RPMI7951 (cell line): ENCODE measurements at regions not wholly inside any gene's neighbourhood (a gene's known extent, or its start where the extent isn't known, plus 50 kb on each side); places are given as distances from the start of the nearest gene placed in this dataset.
"Not testable (repeated sequence)": the region's sequence is repeated elsewhere in the genome, so short reads cannot be mapped to it uniquely, and the experiment has no call there.

Experiments used
- DNase-seq: peaks from one replicate; pipeline ENCODE4 v3.0.0-alpha.2; 2012; ENCODE audit warnings: low read depth

- no peak for DNase-seq
These were observed 129.8 kb downstream of the SEC23A start for GRCh38 chr14:38973083-38973700.

GRCh38 chr14:38972511-38972910 is 130.5 kb downstream of the SEC23A start:
- DNase-seq = no peak

- DNase-seq = no peak
These were observed 131.6 kb downstream of the SEC23A start for GRCh38 chr14:38971258-38971921.

- no peak for DNase-seq
These were observed 138.4 kb downstream of the SEC23A start for GRCh38 chr14:38964630-38965029.

GRCh38 chr14:38960946-38961531 is 142.0 kb downstream of the SEC23A start:
- no peak for DNase-seq

GRCh38 chr14:38959021-38959420 is 144.0 kb downstream of the SEC23A start:
- no peak for DNase-seq

DNA sequence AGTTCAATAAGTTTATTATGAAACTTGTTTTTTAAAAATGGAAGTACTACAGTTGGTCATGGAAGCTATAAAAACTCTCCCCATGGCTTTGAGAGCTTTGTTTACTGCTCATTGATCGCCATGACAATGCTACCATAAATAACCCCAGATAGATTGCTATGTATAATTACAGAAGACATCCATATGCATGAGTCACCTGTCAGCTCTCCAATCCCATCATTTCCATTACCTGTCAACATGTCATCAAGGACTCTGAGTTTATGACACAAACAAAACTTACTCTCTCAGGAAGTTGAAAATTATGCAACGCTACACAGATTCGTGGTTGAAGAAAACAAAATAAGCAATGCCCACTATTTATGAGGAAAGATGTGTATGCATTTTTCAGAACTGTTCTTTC is 144.4 kb downstream of the SEC23A start:
- DNase-seq = no peak

DNA sequence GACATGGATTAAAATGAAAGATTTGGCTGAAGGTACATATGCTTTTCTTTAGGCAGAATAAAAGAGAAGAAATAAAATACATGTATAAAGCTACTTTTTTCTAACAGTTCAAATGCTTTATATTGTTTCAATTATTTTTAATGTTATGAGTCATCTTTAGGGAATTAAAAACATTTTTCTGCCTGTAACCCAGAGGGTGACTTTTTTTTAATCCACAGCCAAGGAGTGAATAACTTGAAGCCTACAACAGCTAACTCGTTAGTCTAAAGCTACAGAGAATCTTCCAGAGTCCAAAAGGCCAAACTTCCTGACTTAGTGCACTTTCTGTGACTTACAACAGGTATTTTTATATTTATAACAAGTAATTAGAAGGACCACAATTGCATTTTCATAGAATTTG is 151.6 kb downstream of the SEC23A start:
- no peak for DNase-seq

- DNase-seq = no peak
These were observed 152.4 kb downstream of the SEC23A start for GRCh38 chr14:38950676-38951075.

DNA sequence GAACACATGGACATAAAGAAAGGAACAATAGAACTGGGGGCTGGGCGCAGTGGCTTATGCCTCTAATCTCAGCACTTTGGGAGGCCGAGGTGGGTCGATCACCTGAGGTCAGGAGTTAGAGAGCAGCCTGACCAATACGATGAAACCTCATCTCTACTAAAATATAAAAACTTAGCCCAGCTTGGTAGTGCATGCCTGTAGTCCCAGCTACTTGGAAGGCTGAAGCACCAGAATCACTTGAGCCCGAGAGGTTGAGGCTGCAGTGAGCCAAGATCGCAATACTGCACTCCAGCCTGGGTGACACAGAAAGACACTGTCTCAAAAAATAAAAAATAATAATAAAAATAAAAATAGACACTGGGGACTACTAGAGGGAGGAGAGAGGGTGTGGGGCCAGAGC is 154.5 kb downstream of the SEC23A start:
- DNase-seq = no peak

GRCh38 chr14:38948171-38948570 is 154.9 kb downstream of the SEC23A start:
- DNase-seq = peak; percentile 65

GRCh38 chr14:38947343-38947742 is 155.7 kb downstream of the SEC23A start:
- no peak for DNase-seq

DNA sequence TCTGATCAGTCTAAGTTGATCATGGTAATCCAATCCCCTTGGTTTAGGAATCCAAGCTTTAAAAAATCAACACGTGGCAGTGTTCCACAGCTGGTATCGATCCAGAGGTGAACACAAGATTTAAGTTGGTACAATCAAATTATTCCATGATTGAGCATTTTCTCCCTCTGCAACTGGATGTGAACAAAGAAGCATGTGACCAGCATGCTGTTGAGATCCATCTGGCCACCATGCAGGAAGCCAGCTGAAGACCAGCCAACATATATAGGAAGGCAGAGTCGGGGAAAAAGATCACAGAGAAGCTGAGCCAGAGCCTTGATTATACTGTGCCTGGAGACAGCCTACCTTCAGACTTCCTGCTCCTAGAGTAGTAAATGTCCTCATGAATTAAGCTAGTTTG is 158.3 kb downstream of the SEC23A start:
- DNase-seq = no peak

DNA sequence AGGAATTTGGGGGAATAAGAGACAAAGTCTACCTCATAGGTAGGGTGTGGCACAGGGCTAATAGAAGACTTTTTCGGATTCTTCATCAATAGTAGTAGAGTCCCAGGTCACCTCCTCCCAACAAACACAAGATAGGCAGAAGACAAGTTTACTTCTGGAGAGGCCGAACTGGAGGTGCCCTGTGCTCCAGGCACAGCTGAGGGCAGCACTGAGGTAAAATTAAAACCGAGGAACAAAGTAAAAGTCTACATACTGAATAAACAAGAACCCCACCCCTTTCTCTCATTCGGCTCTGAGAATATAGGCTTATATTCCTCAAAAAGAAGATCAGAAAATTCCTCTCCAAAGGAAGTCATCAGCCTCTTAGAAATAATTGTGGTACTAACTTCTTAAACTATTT is 161.5 kb downstream of the SEC23A start:
- no peak for DNase-seq

DNA sequence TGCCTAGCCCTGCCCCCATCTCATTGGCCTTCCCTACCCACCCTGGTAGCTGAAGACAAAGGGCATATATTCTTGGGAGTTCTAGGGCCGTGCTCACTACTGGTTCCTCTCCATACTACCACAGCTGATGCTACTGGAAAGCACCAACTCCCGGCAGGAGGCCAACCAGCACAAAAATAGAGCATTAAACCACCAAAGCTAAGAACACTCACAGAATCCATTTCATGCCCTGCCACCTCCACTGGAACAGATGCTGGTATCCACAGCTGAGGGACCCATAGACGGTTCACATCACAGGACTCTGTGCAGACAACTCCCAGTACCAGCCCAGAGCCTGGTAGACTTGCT is 170.4 kb downstream of the SEC23A start:
- DNase-seq = not testable (repeated sequence)

GRCh38 chr14:38931969-38932652 is 170.9 kb downstream of the SEC23A start:
- no peak for DNase-seq

DNA sequence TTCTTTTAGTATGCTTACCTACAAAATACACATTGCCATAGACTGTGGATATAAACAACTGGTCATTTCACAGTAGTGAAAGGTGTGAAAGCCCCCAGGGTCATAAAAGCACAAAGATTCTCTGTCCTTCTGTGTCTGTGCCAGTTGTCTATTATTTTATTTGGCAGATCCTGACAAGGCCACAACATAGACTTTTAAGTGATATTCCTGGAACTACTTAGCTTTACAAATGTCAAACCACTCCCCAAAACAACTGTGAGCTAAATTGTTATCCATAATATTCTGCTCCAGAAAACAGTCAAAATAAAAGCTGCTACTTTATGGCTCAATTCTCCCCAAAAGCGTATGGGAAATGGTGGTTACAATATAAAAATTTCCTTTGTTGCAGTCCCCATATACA is 172.1 kb downstream of the SEC23A start:
- DNase-seq = no peak

GRCh38 chr14:38930022-38930421 is 173.0 kb downstream of the SEC23A start:
- DNase-seq = no peak

DNA sequence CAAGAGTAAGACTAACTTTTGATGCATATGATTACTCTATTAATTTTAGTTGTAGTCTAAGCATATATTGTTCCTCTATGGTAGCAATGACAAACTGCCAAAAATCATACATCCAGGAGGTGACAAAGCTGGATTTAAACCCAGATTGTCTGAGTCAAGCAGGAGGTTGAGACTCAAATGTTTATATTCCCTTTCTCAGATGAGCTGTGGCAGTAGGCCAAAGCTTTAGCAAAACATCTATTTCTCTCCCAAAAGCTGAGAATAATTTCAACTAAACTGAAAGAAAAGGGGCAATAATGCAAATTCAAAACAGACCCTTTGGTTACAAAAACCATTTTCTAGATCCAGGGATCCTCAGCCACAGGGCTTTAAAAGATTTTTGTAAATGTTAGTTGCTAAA is 173.6 kb downstream of the SEC23A start:
- DNase-seq = no peak

GRCh38 chr14:38921893-38922292 is 181.1 kb downstream of the SEC23A start:
- DNase-seq = not testable (repeated sequence)

GRCh38 chr14:38915125-38915524 is 187.9 kb downstream of the SEC23A start:
- no peak for DNase-seq

GRCh38 chr14:38910092-38910491 is 192.9 kb downstream of the SEC23A start:
- no peak for DNase-seq

DNA sequence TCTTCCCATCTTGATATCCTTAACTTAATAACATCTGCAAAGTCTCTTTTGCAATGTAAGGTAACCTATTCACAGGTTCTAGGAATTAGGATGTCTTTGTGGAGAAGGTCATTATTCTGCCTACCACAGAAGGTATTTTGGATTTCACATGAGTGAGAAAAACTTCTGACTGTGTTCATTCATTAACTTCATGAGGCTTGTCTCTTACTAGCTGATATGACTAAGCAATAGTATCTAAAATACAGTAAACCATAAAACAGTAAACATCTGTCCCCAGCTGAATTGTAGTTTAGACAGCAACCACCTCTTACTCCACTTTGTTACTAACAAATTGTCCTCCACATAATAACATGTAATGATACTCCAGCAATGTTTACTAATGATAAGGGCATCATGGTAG is 198.1 kb downstream of the SEC23A start:
- DNase-seq = no peak
